ENCODE measurements at regions not wholly inside any gene's neighbourhood (a gene's known extent, or its start where the extent isn't known, plus 50 kb on each side); places are given as distances from the start of the nearest gene placed in this dataset.

- Histone ChIP-seq H2AFZ (ENCODE audit: low read length) (peak overlapping the region; percentile 67), H3K4me2 (ENCODE audit: low read depth, low read length) (peak overlapping the region; percentile 79), H3K4me1 (ENCODE audit: insufficient read depth, low read length) (peaks cover 30% of the 10 kb centered on the region)
- TF ChIP-seq SMARCE1 (IDR thresholded peaks at IDR 0.05; ENCODE audit: borderline replicate concordance) (no peak), ASH2L (IDR thresholded peaks at IDR 0.05; ENCODE audit: insufficient read length, low read depth, low read length) (peak; percentile 56), ZNF616 (CRISPR knock-in tag; IDR thresholded peaks at IDR 0.05; ENCODE audit: low read depth) (no peak), EEA1 (CRISPR knock-in tag; IDR thresholded peaks at IDR 0.05; ENCODE audit: borderline replicate concordance) (no peak), CBFB (CRISPR knock-in tag; IDR thresholded peaks at IDR 0.05) (no peak), DBP (CRISPR knock-in tag; IDR thresholded peaks at IDR 0.05; ENCODE audit: not compliant biosample characterization) (no peak), NCOR1 (IDR thresholded peaks at IDR 0.05; ENCODE audit: borderline replicate concordance, low read length) (peak; percentile 63; the same call in 1 of the 2 replicates), ZNF574 (CRISPR knock-in tag; IDR thresholded peaks at IDR 0.05) (no peak), ZNF720 (CRISPR knock-in tag; IDR thresholded peaks at IDR 0.05) (no peak), ZNF292 (CRISPR knock-in tag; IDR thresholded peaks at IDR 0.05; ENCODE audit: borderline replicate concordance, low read depth) (no peak), HNF4G (IDR thresholded peaks at IDR 0.05; ENCODE audit: borderline replicate concordance, low read depth, low read length) (peak; percentile 80), HNF4G (CRISPR knock-in tag; IDR thresholded peaks at IDR 0.05; ENCODE audit: borderline replicate concordance, low read depth) (no peak; the same call in 1 of the 2 replicates), PHF5A (CRISPR knock-in tag; IDR thresholded peaks at IDR 0.05; ENCODE audit: low read depth, unreplicated experiment) (no peak), ZMYM2 (CRISPR knock-in tag; IDR thresholded peaks at IDR 0.05) (no peak), HNF4A (CRISPR knock-in tag; IDR thresholded peaks at IDR 0.05) (peak; percentile 80), EHMT2 (IDR thresholded peaks at IDR 0.05; ENCODE audit: borderline replicate concordance, low read depth, low read length) (no peak), IKZF5 (CRISPR knock-in tag; IDR thresholded peaks at IDR 0.05) (no peak), ATF5 (CRISPR knock-in tag; IDR thresholded peaks at IDR 0.05; ENCODE audit: low read depth) (no peak), ZNF597 (CRISPR knock-in tag; IDR thresholded peaks at IDR 0.05) (no peak)
These were observed 124.1 kb upstream of the DLG1 start for GRCh38 chr3:197422506-197422905.

More at GRCh38 chr3:197422506-197422905, 124.1 kb upstream of the DLG1 start:
- no peaks in the 10 kb centered on the region for H3K36me3 ChIP-seq (replicated peaks in 1 of 2; ENCODE audit: control insufficient read depth in 1 of 2, insufficient read depth in 2 of 2, low read length in 2 of 2)
- intact Hi-C loops (cut with micrococcal nuclease; ENCODE audit: unreplicated experiment) (loop anchor here (5.0 kb wide), 1 partner anchor 50 kb away; no protein-coding TSS in a partner anchor), in situ Hi-C loops (cut with HindIII; ENCODE audit: extremely low pct_ligation_motif_present, low pct_unique_long_range_greater_than_20kb) (no loop called here)
- no peaks in the 10 kb centered on the region for H3K79me2 ChIP-seq (ENCODE audit: insufficient read depth, low read length)
- H3K27me3 ChIP-seq (ENCODE audit: control insufficient read depth in 1 of 2, insufficient read depth in 2 of 2, low read length in 2 of 2): no peaks in the 10 kb centered on the region
- BruUV-seq (replicated peaks): no TSS peak
- peak overlapping the region; percentile 19 to 59 (median 47) for H3K4me3 ChIP-seq (replicated peaks in 1 of 3; ENCODE audit: insufficient read depth in 1 of 3, low read depth in 2 of 3, low read length in 3 of 3)
- H3K9me3 ChIP-seq (ENCODE audit: low read length): no peaks in the 10 kb centered on the region
- CTCF ChIA-PET (ENCODE audit: low intra/inter-chr PET ratio, low total read pairs): no interaction called here
- FAIRE-seq: peak; percentile 50
- no peaks in the 10 kb centered on the region for H4K20me1 ChIP-seq (ENCODE audit: insufficient read depth, low read length)
- DNase-seq (ENCODE audit: low spot score): peak; percentile 60
- 2% methylated on average over 7 of the region's 7 CpGs for WGBS (ENCODE audit: low lambda C conversion rate)
- POLR2A ChIA-PET: interaction anchor here (1.0 to 1.4 kb wide), 2 partner anchors 52 to 58 kb away, joined by 3 to 5 read pairs; no protein-coding TSS in a partner anchor
- peak; percentile 87 for ATAC-seq
- peak overlapping the region; percentile 40 for H3K9ac ChIP-seq (ENCODE audit: insufficient read depth, low read depth, low read length)
- H3K27ac ChIP-seq (ENCODE audit: extremely low read length, insufficient read depth, low read length): peak overlapping the region; percentile 67

Measured in HepG2 (cell line).